ENCODE measurements at regions not wholly inside any gene's neighbourhood (a gene's known extent, or its start where the extent isn't known, plus 50 kb on each side); places are given as distances from the start of the nearest gene placed in this dataset.

- TF ChIP-seq CTCF (IDR thresholded peaks at IDR 0.05; ENCODE audit: low read length) (no peak), EZH2 (IDR thresholded peaks at IDR 0.05; ENCODE audit: borderline replicate concordance, low read length) (no peak)
Measured at GRCh38 chr12:84421103-84421502, 491.5 kb downstream of the SLC6A15 start.
